Right atrium auricular region (tissue), 2 donors: ENCODE measurements at regions not wholly inside any gene's neighbourhood (a gene's known extent, or its start where the extent isn't known, plus 50 kb on each side); places are given as distances from the start of the nearest gene placed in this dataset.

Experiments
- DNase-seq: peaks from one replicate; pipeline ENCODE4 v3.0.0-alpha.2; 2019; ENCODE audit warnings: low spot score
- H3K27ac ChIP-seq, 2 donors: fragments of 200-600 bp; sonication (generic); 1 replicate in 1 of 2; 2 replicates in 1 of 2; pipeline ENCODE4 v1.5.1; 2016 to 2019
- H3K27me3 ChIP-seq, 2 donors: fragments of 200-600 bp; sonication (generic); one replicate each; pipeline versions ENCODE4 v1.5.1 to v1.6.0; 2017 to 2019
- H3K36me3 ChIP-seq: fragments of 200-600 bp; sonication (generic); one replicate; pipeline ENCODE4 v1.5.1; 2016
- H3K4me1 ChIP-seq, 2 donors: fragments of 200-600 bp; sonication (generic); one replicate each; pipeline versions ENCODE4 v1.5.1 to v1.6.0; 2017 to 2019
- H3K4me3 ChIP-seq, 2 donors: fragments of 200-600 bp; sonication (generic); 1 replicate in 1 of 2; 2 replicates in 1 of 2; pipeline ENCODE4 v1.5.1; 2017 to 2019; ENCODE audit warnings: mild to moderate bottlenecking in 1 of 2, moderate library complexity in 1 of 2
- H3K9me3 ChIP-seq, 2 donors: fragments of 200-600 bp; sonication (generic); one replicate each; pipeline ENCODE4 v1.5.1; 2019
- CTCF ChIP-seq, 2 donors: fragments of 200-600 bp; sonication (generic); IDR thresholded peaks; one replicate each; pipeline ENCODE4 v1.5.1; 2019; ENCODE audit warnings: antibody characterized with exemption in 2 of 2

- H3K27ac ChIP-seq: no peak overlapping the region
Measured at GRCh38 chr18:28793901-28794300, 617.0 kb upstream of the CDH2 start.

DNA sequence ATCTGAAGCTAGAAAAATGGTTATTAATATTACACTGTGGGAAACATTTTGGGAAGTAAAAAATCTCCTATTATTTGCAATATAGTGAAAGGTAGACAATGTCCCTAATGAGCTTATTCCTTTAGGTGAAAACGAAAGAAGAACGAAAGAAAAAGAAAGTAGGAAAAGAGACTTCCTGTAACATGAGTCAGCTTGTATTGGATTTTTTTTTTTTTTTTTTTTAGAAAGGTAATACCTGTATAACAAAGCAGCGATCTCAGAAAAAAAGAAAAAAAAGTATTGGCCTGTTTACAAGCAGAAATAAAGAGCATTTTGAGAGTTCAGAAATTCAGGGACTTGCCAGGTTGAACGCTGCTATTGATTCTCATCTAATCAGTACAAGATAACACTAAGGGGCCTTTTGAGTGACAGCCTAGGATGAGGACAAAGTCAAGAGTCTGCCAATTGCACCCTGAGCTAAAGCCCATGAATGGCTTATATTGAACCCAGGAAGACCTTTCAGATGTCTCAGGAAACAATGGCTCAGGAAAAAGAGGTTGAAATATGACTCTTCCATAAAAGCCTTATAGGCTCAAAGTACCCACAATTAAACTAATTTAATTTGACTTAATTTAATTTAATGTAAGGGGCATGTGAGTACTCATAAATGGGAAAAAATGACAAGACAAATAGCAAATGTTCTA, 615.6 kb upstream of the CDH2 start:
- H3K36me3 ChIP-seq: no peaks in the 10 kb centered on the region
- no peaks in the 10 kb centered on the region for H3K27me3 ChIP-seq
- DNase-seq: no peak
- TF ChIP-seq CTCF (IDR thresholded peaks at IDR 0.05): no peak
- H3K4me3 ChIP-seq: no peak overlapping the region
- no peaks in the 10 kb centered on the region for H3K4me1 ChIP-seq
- H3K27ac ChIP-seq: no peak overlapping the region
- no peaks in the 10 kb centered on the region for H3K9me3 ChIP-seq

More at GRCh38 chr18:28793901-28794300, 617.0 kb upstream of the CDH2 start:
- no peaks in the 10 kb centered on the region for H3K36me3 ChIP-seq
- H3K4me3 ChIP-seq: no peak overlapping the region
- no peak for DNase-seq
- no peaks in the 10 kb centered on the region for H3K9me3 ChIP-seq
- H3K27me3 ChIP-seq: no peaks in the 10 kb centered on the region
- H3K4me1 ChIP-seq: no peaks in the 10 kb centered on the region
- TF ChIP-seq CTCF (IDR thresholded peaks at IDR 0.05): no peak

DNA sequence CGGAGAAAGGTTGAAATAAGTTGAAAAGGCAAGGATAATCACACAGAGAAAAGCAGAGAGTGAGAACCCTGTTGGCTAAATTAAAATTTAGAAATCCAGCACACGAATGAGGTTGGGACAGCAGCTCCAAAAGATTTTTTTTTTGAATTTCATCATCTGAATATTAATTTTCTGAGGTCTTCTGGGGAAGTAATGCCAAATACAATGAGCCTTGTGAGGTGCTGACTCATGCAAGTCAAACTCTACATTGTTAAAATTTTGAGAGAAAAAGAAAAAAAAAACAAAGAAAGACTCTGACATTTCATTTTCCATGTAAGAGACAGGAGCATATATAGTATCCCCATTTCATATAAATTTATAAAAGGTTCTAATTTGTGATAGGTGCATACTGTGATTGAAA, 614.2 kb upstream of the CDH2 start:
- DNase-seq: no peak
- Histone ChIP-seq H3K27ac (no peak overlapping the region), H3K4me1 (no peaks in the 10 kb centered on the region), H3K36me3 (no peaks in the 10 kb centered on the region), H3K9me3 (no peaks in the 10 kb centered on the region), H3K27me3 (no peaks in the 10 kb centered on the region), H3K4me3 (no peak overlapping the region)
- no peak for TF ChIP-seq CTCF (IDR thresholded peaks at IDR 0.05)

DNA sequence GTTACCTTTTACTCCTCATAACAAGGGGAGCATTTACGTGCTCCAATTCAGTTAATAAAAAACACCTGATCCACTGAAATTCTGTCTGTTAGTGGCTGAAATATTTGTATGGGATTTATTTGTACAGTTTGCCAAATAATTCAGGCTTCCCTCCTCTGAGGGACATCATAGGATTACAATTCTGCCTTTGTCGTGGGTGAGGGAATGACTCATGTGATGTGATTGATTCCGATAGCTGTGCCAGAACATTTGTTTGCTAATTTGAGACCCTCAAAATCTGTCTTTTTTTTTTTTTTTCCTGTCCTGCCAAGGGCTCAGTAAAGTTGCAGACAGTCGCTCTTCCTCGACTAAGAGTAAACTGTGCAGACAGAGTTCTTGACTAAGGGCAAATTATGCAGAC, 612.6 kb upstream of the CDH2 start:
- H3K9me3 ChIP-seq: no peaks in the 10 kb centered on the region
- H3K36me3 ChIP-seq: no peaks in the 10 kb centered on the region
- TF ChIP-seq CTCF (IDR thresholded peaks at IDR 0.05): no peak
- H3K27me3 ChIP-seq: no peaks in the 10 kb centered on the region
- no peaks in the 10 kb centered on the region for H3K4me1 ChIP-seq
- H3K4me3 ChIP-seq: no peak overlapping the region
- no peak overlapping the region for H3K27ac ChIP-seq
- DNase-seq: no peak

GRCh38 chr18:28786926-28787325, 610.0 kb upstream of the CDH2 start:
- no peak for TF ChIP-seq CTCF (IDR thresholded peaks at IDR 0.05)
- Histone ChIP-seq H3K4me1 (no peaks in the 10 kb centered on the region), H3K9me3 (no peaks in the 10 kb centered on the region), H3K4me3 (no peak overlapping the region), H3K36me3 (no peaks in the 10 kb centered on the region), H3K27me3 (no peaks in the 10 kb centered on the region), H3K27ac (no peak overlapping the region)
- no peak for DNase-seq
